ENCODE measurements at regions not wholly inside any gene's neighbourhood (a gene's known extent, or its start where the extent isn't known, plus 50 kb on each side); places are given as distances from the start of the nearest gene placed in this dataset.

DNA sequence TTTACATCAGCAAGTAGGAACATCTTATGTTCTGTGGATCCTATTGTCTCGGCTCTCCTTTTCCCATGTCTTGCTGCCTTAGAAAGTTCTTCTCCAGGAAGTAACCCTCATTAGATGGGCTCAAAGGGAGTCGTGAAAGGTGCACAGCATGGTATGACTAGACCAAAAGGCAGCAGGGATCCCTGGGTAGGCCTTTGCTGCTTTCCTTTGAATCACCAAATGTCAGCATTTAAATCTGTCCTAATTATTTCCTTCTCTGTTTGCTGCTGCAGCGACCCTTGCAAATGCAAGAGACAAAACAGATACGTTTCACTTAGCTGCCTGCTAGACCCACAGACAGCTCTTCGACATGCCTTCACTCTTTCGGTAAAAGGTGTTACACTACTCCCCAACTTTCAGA lies 218.4 kb downstream of the ACTL7B start:
- POLR2A ChIA-PET (ENCODE audit: low non-redundant PET), result no interaction called here
- no peak for TF ChIP-seq CTCF (conservative IDR thresholded peaks at IDR 0.05; ENCODE audit: low read depth)
- H3K27ac ChIP-seq, result no peak overlapping the region
- no peak for DNase-seq (ENCODE audit: low spot score)
- CTCF ChIA-PET, result interaction anchor here (0.5 kb wide), 1 partner anchor 511 kb away, joined by 3 read pairs; no protein-coding TSS in a partner anchor

DNA sequence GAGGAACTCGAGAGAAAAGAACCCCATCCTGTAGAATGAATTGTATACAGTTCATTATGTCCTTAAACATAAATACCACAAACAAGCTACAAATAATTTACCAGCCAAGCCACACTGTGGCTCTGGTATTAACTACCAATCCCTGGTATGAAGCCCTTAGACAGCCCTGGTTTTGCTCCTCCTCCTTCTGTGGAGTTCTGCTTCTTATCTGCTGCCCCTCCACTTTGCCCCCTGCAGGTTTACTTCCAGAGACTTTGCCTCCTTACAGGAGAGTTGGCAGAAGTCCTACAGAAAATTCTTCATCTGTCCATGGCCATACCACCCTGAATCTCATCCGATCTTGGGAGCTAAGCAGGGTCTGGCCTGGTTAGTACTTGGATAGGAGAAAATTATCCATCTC lies 219.8 kb downstream of the ACTL7B start:
- no peak for DNase-seq (ENCODE audit: low spot score)
- TF ChIP-seq CTCF (conservative IDR thresholded peaks at IDR 0.05; ENCODE audit: low read depth), result no peak
- no peak overlapping the region; the same call in 1 of the 2 replicates for H3K27ac ChIP-seq
- ChIA-PET POLR2A (ENCODE audit: low non-redundant PET) (no interaction called here), CTCF (interaction anchor here (0.6 kb wide), 1 partner anchor 1208 kb away, joined by 3 read pairs; no protein-coding TSS in a partner anchor)

DNA sequence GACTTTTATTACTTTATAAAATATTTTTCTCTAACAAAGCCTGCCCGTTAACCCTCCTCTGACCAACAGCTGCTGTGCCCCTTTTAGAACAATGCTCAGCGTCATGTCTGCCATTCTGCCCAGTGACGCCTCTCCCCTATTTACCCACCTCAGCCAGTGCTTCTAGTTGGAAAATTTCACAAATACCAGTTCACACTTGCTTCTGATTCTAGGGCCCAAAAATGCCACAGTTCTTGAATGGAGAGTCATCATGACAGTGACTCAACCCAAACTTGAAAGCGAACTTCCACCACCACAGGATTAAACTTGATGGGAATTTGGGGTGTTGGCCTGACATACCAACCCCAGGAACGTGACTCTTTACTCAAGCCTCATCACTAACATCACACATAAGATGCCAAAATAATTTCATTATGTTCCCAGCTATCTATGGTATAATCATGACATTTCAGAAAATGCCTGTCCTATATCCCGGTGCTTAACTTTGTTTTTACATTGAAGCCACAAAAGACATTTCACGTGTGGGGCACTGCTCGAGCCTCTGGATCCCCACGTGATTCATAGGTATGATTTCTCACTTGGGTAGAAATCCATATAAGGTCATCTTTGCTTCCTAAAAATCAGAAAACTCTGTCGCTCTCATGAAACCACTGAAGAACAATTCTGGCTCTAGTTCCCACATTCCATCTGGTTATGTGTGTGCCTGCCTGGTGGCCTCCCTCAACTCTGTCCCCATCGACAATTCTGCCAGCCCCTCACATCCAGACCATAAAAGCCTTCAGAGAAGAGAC lies 220.9 kb downstream of the ACTL7B start:
- ChIA-PET POLR2A (ENCODE audit: low non-redundant PET) (no interaction called here), CTCF (interaction anchor here (0.6 to 1.3 kb wide), 3 partner anchors 30 to 127 kb away, joined by 3 read pairs; no protein-coding TSS in a partner anchor)
- TF ChIP-seq CTCF (conservative IDR thresholded peaks at IDR 0.05; ENCODE audit: low read depth), result no peak
- peak; percentile 95 for DNase-seq (ENCODE audit: low spot score)
- peak overlapping the region; percentile 87 for H3K27ac ChIP-seq

GRCh38 chr9:108634204-108634603 lies 221.6 kb downstream of the ACTL7B start:
- POLR2A ChIA-PET (ENCODE audit: low non-redundant PET), result no interaction called here
- TF ChIP-seq CTCF (conservative IDR thresholded peaks at IDR 0.05; ENCODE audit: low read depth), result no peak
- H3K27ac ChIP-seq, result peak overlapping the region; percentile 87
- peak; percentile 85 for DNase-seq (ENCODE audit: low spot score)
- CTCF ChIA-PET, result interaction anchor here (0.6 to 1.3 kb wide), 3 partner anchors 29 to 128 kb away, joined by 3 read pairs; no protein-coding TSS in a partner anchor

DNA sequence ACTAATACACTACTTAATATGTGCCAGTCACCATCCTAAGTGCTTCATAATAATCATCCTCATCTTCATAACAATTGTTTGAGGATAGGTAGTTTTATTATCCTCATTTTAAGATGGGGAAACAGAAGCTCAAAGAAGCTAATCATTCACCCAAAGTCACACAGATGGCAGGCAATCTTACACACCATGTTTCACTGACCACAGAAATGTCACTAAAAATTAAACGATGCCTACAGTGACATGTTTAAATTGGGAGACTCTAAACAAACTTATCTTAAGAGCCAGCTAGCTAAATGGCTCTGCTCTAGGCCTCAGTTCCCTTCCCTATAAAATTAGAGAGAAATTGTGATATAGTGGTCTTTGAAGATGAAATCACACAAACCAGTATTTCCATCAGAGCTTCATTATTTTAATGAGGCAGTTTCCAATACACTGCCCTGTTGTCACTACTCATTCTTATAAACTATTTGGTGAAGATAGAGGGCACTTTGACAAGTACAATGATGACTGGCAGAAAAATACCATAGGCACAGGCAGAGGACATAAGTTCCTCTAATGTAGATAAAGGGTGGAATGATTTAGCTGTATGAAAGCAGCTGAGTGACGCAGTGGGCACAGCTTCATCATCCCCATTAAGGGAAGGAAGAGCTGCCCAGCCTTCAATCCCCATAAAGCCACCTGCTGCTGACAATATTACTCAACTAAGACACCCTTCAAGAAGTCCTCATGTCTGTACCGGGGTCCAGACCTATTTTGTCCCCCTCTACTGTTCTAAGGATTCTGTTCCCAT lies 224.1 kb downstream of the ACTL7B start:
- no peak overlapping the region for H3K27ac ChIP-seq
- ChIA-PET CTCF (no interaction called here), POLR2A (ENCODE audit: low non-redundant PET) (no interaction called here)
- DNase-seq (ENCODE audit: low spot score), result no peak
- TF ChIP-seq CTCF (conservative IDR thresholded peaks at IDR 0.05; ENCODE audit: low read depth), result no peak

- H3K27ac ChIP-seq, result no peak overlapping the region
- DNase-seq (ENCODE audit: low spot score), result no peak
- POLR2A ChIA-PET (ENCODE audit: low non-redundant PET), result no interaction called here
- CTCF ChIA-PET, result interaction anchor here (0.6 to 0.7 kb wide), 2 partner anchors 820 to 890 kb away, joined by 3 read pairs; no protein-coding TSS in a partner anchor
- TF ChIP-seq CTCF (conservative IDR thresholded peaks at IDR 0.05; ENCODE audit: low read depth), result no peak
Measured at GRCh38 chr9:108628316-108628715, 227.5 kb downstream of the ACTL7B start.
